ENCODE measurements at regions not wholly inside any gene's neighbourhood (a gene's known extent, or its start where the extent isn't known, plus 50 kb on each side); places are given as distances from the start of the nearest gene placed in this dataset.

DNA sequence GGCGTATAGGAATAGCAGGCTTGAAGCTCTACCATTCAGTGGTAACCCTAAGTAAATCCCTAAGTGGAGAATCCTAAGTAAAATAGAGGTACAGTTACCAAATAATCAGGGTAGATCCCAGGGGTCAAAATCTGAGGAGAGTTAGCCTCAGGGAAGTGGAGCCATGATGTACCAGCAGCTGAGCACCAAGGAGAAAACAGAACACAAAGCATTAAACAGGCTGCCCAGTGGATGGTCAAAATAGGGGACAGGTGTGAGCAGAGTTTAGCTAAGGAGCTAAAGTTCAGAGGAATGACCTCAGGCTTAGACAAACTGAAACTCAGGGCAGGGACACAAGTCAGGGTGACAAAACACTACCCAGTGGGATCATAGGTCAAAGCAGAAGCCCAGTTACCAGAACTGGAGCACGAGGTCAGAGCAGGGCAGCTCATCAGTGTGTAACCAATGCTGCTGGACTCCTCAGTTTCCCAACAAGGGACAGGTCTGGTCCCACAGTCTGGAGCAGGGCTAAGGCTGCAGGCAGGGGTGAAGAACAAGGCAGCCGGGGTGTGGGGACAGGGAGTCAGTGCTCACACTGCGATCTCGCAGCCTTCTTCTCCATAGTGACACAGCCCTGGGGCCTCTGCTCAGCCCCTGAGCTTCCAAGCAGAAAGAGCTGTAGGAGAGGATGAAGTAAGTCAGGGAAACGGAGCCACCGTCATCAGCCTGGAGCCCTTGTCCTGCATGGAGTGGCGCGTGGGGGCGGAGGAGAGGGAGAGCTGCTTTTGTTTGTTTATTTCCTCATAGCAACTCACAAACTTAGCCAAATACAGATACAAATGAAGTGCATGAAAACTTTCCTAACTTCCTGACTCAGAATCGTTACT is 264.0 kb downstream of the MREG start:
- no peak overlapping the region for H3K4me3 ChIP-seq (ENCODE audit: low read depth, low read length)
- no peak for TF ChIP-seq CTCF (IDR thresholded peaks at IDR 0.05; ENCODE audit: borderline replicate concordance, insufficient read depth, low read depth, low read length)

GRCh38 chr2:215748446-215748845 is 264.9 kb downstream of the MREG start:
- TF ChIP-seq CTCF (IDR thresholded peaks at IDR 0.05; ENCODE audit: borderline replicate concordance, insufficient read depth, low read depth, low read length) = no peak
- no peak overlapping the region for H3K4me3 ChIP-seq (ENCODE audit: low read depth, low read length)

- no peak for TF ChIP-seq CTCF (IDR thresholded peaks at IDR 0.05; ENCODE audit: borderline replicate concordance, insufficient read depth, low read depth, low read length)
- H3K4me3 ChIP-seq (ENCODE audit: low read depth, low read length) = no peak overlapping the region
Measured at GRCh38 chr2:215746887-215747615, 266.3 kb downstream of the MREG start.

DNA sequence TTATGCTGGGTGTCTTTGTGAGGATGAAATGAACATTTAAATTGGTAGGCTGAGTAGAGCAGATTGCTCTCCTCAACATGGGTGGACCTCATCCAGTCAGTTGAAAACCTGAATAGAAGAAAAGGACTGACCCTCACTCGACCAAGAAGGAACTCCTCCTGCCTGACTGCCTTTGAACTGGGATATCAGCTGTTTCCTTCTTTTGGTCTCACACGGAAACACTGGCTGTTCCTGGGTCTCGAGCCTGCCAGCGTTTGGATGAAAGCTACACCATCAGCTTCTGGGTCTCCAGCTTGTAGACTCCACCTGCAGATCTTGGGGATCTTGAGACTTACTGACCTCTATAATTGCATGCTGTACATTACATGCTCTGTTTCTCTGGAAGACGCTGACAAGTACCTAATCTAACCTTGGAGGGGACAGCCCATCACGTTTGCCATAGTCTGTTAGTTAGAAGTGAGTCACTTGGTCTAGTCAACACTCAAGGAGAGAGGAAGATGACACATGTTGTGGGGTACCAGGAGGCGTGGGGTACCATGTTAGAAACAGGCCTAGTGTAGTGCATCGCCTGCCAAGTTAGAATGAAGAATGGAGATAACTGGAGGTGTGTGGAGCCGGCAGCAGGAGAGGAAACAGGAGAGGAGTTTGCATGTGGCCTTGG is 267.0 kb downstream of the MREG start:
- no peak overlapping the region for H3K4me3 ChIP-seq (ENCODE audit: low read depth, low read length)
- TF ChIP-seq CTCF (IDR thresholded peaks at IDR 0.05; ENCODE audit: borderline replicate concordance, insufficient read depth, low read depth, low read length) = no peak

DNA sequence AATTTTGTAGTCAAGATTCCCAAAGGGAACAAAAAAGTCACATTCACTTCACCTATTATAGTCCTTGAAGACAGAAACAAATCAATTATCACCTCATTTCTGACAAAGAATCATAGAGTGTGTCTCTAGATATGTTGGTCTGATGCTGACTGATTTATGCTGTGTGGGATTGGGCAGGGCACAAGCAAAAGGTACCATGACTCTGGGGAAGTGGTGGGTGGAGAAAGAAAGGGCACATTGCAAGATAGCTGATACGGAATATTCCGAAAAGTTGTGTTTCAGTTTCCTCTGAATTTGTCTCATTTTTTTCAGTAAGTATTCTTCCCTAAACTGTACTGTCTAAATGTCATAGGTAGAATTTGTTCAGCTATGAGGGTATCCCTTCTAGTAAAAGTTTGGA is 268.0 kb downstream of the MREG start:
- H3K4me3 ChIP-seq (ENCODE audit: low read depth, low read length) = no peak overlapping the region
- TF ChIP-seq CTCF (IDR thresholded peaks at IDR 0.05; ENCODE audit: borderline replicate concordance, insufficient read depth, low read depth, low read length) = no peak

DNA sequence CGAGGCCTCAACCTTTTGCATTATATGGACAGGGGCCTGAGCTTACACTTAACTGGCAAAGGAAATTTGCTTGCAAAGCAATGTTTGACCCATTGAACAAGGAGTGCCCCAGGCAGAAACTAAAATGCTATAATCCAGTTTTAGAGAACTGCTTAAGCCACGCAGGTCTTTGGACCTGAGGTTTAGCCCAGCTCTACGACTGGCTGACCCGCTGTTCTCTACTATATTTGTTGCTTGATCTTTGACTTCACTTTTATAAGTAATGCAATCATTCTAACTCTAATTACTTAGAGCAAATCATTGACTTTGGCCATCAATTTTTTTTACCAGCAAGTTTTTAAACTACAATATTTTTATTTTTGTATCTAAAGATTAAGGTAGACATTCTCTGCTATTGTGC is 268.8 kb downstream of the MREG start:
- no peak for TF ChIP-seq CTCF (IDR thresholded peaks at IDR 0.05; ENCODE audit: borderline replicate concordance, insufficient read depth, low read depth, low read length)
- H3K4me3 ChIP-seq (ENCODE audit: low read depth, low read length) = no peak overlapping the region
